Heart left ventricle (tissue), 16 donors: ENCODE measurements at regions not wholly inside any gene's neighbourhood (a gene's known extent, or its start where the extent isn't known, plus 50 kb on each side); places are given as distances from the start of the nearest gene placed in this dataset.

Experiments
- ATAC-seq, 4 donors: fragments of 200-7000 bp; cut with Tn5 transposase; one replicate each; pipeline ENCODE4 v1.9.1; 2020 to 2022; ENCODE audit warnings: moderate library complexity in 4 of 4, mild to moderate bottlenecking in 3 of 4, moderate number of reproducible peaks in 1 of 4
- DNase-seq, 5 donors: peaks; one replicate each; pipeline ENCODE4 v3.0.0-alpha.2; 2020
- H3K27ac ChIP-seq, 12 donors: fragments of 200-600 bp; sonication (generic) in 4 of 12; one replicate each; pipeline versions ENCODE4 v1.5.0 to v1.8.0; 2016 to 2022; ENCODE audit warnings: mild to moderate bottlenecking in 2 of 12
- H3K27me3 ChIP-seq, 9 donors: fragments of 200-600 bp; sonication (generic) in 2 of 9; one replicate each; pipeline versions ENCODE4 v1.5.1 to v1.8.0; 2016 to 2022; ENCODE audit warnings: mild to moderate bottlenecking in 3 of 9
- H3K36me3 ChIP-seq, 9 donors: fragments of 200-600 bp; sonication (generic) in 2 of 9; one replicate each; pipeline versions ENCODE4 v1.5.0 to v1.8.0; 2018 to 2022; ENCODE audit warnings: mild to moderate bottlenecking in 2 of 9
- H3K4me1 ChIP-seq, 12 donors: fragments of 200-600 bp; sonication (generic) in 4 of 12; one replicate each; pipeline versions ENCODE4 v1.5.0 to v1.8.0; 2016 to 2022; ENCODE audit warnings: mild to moderate bottlenecking in 3 of 12
- H3K4me3 ChIP-seq, 12 donors: fragments of 200-600 bp; sonication (generic) in 4 of 12; one replicate each; pipeline versions ENCODE4 v1.5.0 to v1.8.0; 2017 to 2022; ENCODE audit warnings: mild to moderate bottlenecking in 9 of 12, moderate library complexity in 4 of 12
- H3K9me3 ChIP-seq, 12 donors: fragments of 200-600 bp; sonication (generic) in 4 of 12; one replicate each; pipeline versions ENCODE4 v1.5.0 to v1.8.0; 2016 to 2022; ENCODE audit warnings: mild to moderate bottlenecking in 1 of 12
- POLR2A ChIP-seq, 2 donors: fragments of 450-650 bp; IDR thresholded peaks; one replicate each; pipeline ENCODE4 v1.6.1; 2017; ENCODE audit warnings: antibody characterized with exemption in 2 of 2, mild to moderate bottlenecking in 2 of 2, moderate library complexity in 2 of 2
- WGBS, 4 donors: extraction: QIAGEN DNeasy Blood & Tissue Kit in 2 of 4; methylation state at CpG; one replicate each; pipeline versions ENCODE4 v1.1.5 to v1.1.7; 2013 to 2018; 5-methylcytosine and 5-hydroxymethylcytosine counted together
- intact Hi-C, 10 donors: fragments of 100-400 bp; cut with DNase I; formaldehyde crosslinking; loops; one replicate each; pipeline versions ENCODE4 v1.11.1 to v1.14.2; 2022
- TF ChIP-seq, protein P1 (sequence below), 12 donors: fragments of 200-600 bp; sonication (generic) in 4 of 12; IDR thresholded peaks; one replicate each; pipeline versions ENCODE4 v1.5.0 to v1.8.0; 2018 to 2022; ENCODE audit warnings: antibody characterized with exemption in 12 of 12, mild to moderate bottlenecking in 5 of 12
- donor health status: ischemic (EF 13 %, LVEDD 7.1; RV severe dilation, severe dysfunction).
- donor health status: healthy with polysubstance abuse.
- donor health status: DM: no; HTN: yes; CAD: no.
- donor health status: DM: no; HTN: no; CAD: no.
- donor health status: ischemic (EF 25% LVEDD 6.9; RV normal size, moderate dysfunction).
- donor health status: ischemic (EF 25% LVEDD 5.7; RV mildly dilated, moderate dysfunction).
- donor health status: healthy.
- donor health status: DM: yes; HTN: yes; CAD: no.
- donor health status: ischemic (EF 35%, LVEDD 5.7; RV mildly dilated, moderate dysfunction).
- donor health status: nonischemic (EF 11% LVEDD 7.7; RV severe dilation, severe dysfunction).
- donor health status: DM: yes; HTN: yes; CAD: no.
- donor health status: PGD.
- donor health status: ischemic (EF 29% LVEDD 5.4; RV normal size, mild dysfunction).
- donor health status: nonischemic (EF 23%, LVEDD 6.1; RV moderate dilation, normal function).

DNA sequence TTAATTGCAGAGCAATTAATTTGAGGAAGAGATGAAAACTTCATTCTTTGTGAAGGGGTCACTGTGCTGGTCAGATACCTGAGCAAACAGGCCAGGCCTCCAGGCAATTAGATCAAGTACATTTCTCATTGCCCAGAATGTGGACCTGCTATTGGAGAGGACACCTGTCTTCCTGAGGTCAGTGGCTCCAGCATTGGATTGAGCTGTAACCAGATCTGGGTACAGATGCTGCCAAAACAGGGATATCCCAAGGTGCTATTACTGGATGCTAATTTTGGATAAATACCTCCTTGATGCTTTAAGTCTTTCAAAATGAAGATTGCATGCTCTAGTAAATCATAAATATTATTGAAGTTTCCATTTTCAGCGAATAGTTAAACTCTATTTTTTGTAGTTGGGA is 131.5 kb downstream of the FAM161A start:
- Histone ChIP-seq H3K27me3 (no peaks in the 10 kb centered on the region), H3K27ac (no peak overlapping the region), H3K9me3 (peaks cover 0 to 7% (median 2%) of the 10 kb centered on the region in 12 donors), H3K4me3 (no peak overlapping the region), H3K4me1 (peaks cover 0 to 11% (median 0%) of the 10 kb centered on the region in 12 donors), H3K36me3 (no peaks in the 10 kb centered on the region)
- TF ChIP-seq, protein P1, sequence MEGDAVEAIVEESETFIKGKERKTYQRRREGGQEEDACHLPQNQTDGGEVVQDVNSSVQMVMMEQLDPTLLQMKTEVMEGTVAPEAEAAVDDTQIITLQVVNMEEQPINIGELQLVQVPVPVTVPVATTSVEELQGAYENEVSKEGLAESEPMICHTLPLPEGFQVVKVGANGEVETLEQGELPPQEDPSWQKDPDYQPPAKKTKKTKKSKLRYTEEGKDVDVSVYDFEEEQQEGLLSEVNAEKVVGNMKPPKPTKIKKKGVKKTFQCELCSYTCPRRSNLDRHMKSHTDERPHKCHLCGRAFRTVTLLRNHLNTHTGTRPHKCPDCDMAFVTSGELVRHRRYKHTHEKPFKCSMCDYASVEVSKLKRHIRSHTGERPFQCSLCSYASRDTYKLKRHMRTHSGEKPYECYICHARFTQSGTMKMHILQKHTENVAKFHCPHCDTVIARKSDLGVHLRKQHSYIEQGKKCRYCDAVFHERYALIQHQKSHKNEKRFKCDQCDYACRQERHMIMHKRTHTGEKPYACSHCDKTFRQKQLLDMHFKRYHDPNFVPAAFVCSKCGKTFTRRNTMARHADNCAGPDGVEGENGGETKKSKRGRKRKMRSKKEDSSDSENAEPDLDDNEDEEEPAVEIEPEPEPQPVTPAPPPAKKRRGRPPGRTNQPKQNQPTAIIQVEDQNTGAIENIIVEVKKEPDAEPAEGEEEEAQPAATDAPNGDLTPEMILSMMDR (IDR thresholded peaks at IDR 0.05): no peak
- no peak for TF ChIP-seq POLR2A (IDR thresholded peaks at IDR 0.05)
- 78 to 90% (median 81%) methylated on average over 1 of the region's 1 CpG for WGBS, 4 donors
- intact Hi-C loops: no loop called here
- DNase-seq: no peak
- no peak for ATAC-seq

DNA sequence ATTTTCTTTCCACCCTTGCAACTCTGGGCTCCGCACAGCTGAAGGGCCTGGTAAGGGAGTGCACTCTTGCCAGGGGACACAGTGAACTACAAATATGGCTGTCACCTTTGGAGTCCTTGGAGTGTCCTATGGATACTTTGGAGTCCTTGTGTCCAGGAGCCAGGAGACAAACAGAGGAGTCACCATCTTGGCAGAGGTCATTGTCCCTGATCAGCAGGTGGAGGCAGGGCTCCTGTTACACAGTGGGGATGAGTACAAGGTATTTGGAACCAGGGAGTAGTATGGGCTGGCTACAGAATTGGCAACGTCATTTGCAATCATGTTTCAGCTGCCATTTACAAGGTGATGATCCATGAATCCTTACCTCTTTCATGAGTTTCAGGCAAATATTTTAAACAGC is 132.5 kb downstream of the FAM161A start:
- intact Hi-C loops: no loop called here
- ATAC-seq (no peak), DNase-seq (no peak)
- peaks cover 0 to under 1% (median 0%) of the 10 kb centered on the region in 12 donors for H3K9me3 ChIP-seq
- TF ChIP-seq POLR2A (IDR thresholded peaks at IDR 0.05): no peak
- TF ChIP-seq, protein P1 (IDR thresholded peaks at IDR 0.05): no peak
- 88 to 95% (median 90%) methylated on average over 2 of the region's 2 CpGs for WGBS, 4 donors
- H3K27me3 ChIP-seq: no peaks in the 10 kb centered on the region
- no peak overlapping the region for H3K4me3 ChIP-seq
- no peak overlapping the region for H3K27ac ChIP-seq
- H3K36me3 ChIP-seq: no peaks in the 10 kb centered on the region
- peaks cover 0 to 11% (median 0%) of the 10 kb centered on the region in 12 donors for H3K4me1 ChIP-seq

DNA sequence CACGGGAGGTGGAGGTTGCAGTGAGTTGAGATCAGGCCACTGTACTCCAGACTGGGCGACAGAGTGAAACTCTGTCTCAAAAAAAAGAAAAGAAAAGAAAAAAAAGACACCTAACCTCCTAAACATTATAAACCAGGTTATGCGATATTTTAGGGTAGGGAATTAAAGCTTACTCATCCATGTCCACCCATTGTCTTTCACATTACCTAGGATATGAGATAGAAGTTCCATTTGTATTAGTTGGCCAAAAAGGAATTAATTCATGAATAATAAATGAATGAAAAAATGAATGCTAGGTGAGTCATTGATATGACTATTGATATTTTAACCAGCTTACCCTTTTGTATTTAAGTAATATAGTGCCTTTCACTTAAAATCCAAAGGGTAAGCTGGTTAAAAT is 132.9 kb downstream of the FAM161A start:
- Histone ChIP-seq H3K27me3 (no peaks in the 10 kb centered on the region), H3K9me3 (no peaks in the 10 kb centered on the region), H3K36me3 (no peaks in the 10 kb centered on the region), H3K4me3 (no peak overlapping the region), H3K27ac (no peak overlapping the region), H3K4me1 (peaks cover 0 to 11% (median 0%) of the 10 kb centered on the region in 12 donors)
- WGBS, 4 donors: 90 to 95% (median 92%) methylated on average over 3 of the region's 3 CpGs
- TF ChIP-seq POLR2A (IDR thresholded peaks at IDR 0.05): no peak
- TF ChIP-seq, protein P1 (IDR thresholded peaks at IDR 0.05): no peak
- intact Hi-C loops: no loop called here
- ATAC-seq (no peak), DNase-seq (no peak)

DNA sequence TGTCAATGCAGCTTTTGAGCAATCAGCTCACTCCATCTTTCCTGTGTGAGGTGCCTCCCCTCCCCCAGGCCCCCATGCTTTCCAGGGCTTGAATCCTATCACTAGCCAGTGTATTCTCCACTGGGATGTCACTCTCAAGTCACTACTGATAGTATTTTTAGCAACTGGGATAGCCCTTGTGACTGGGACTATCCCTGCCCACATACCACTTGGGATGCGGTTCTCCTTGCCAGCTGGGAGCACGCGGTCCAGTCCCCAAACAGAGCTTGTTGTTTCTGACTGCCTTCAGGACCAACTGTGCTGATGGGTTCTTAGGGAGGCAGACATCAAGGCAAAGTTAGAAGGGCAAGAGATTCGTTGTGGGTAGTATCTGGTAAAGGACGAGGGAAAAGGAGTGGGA is 134.9 kb downstream of the FAM161A start:
- H3K36me3 ChIP-seq: no peaks in the 10 kb centered on the region
- DNase-seq (peak in 4 of 5 donors; percentile 32 to 70 (median 60)), ATAC-seq (peak; percentile 72 to 94 (median 84))
- 42 to 74% (median 52%) methylated on average over 5 of the region's 5 CpGs for WGBS, 4 donors
- H3K27me3 ChIP-seq: no peaks in the 10 kb centered on the region
- intact Hi-C loops: loop anchor here in 1 of 10 donors (2.0 kb wide), 1 partner anchor 58 kb away; no protein-coding TSS in a partner anchor
- H3K27ac ChIP-seq: peak overlapping the region in 8 of 12 donors; percentile 15 to 80 (median 62)
- no peak overlapping the region for H3K4me3 ChIP-seq
- TF ChIP-seq POLR2A (IDR thresholded peaks at IDR 0.05): no peak
- TF ChIP-seq, protein P1 (IDR thresholded peaks at IDR 0.05): no peak
- H3K9me3 ChIP-seq: no peaks in the 10 kb centered on the region
- H3K4me1 ChIP-seq: peaks cover 0 to 20% (median 0%) of the 10 kb centered on the region in 12 donors
